Ascending aorta (tissue), 2 donors: ENCODE measurements at regions not wholly inside any gene's neighbourhood (a gene's known extent, or its start where the extent isn't known, plus 50 kb on each side); places are given as distances from the start of the nearest gene placed in this dataset.
"Not testable (repeated sequence)": the region's sequence is repeated elsewhere in the genome, so short reads cannot be mapped to it uniquely, and the experiment has no call there.

ENCODE experiments used
- DNase-seq, 2 donors: peaks; one replicate each; pipeline ENCODE4 v3.0.0-alpha.2; 2019; ENCODE audit warnings: low spot score in 2 of 2
- H3K27ac ChIP-seq, 2 donors: fragments of 200-600 bp; sonication (generic); one replicate each; pipeline ENCODE4 v1.5.1; 2016 to 2017; ENCODE audit warnings: mild to moderate bottlenecking in 1 of 2
- H3K27me3 ChIP-seq: fragments of 200-600 bp; sonication (generic); one replicate; pipeline ENCODE4 v1.5.1; 2017
- H3K36me3 ChIP-seq, 2 donors: fragments of 200-600 bp; sonication (generic); one replicate each; pipeline ENCODE4 v1.5.1; 2016
- H3K4me1 ChIP-seq, 2 donors: fragments of 200-600 bp; sonication (generic); one replicate each; pipeline ENCODE4 v1.5.1; 2016 to 2017; ENCODE audit warnings: mild to moderate bottlenecking in 1 of 2
- H3K4me3 ChIP-seq, 2 donors: fragments of 200-600 bp; sonication (generic); one replicate each; pipeline ENCODE4 v1.5.1; 2016 to 2017; ENCODE audit warnings: mild to moderate bottlenecking in 1 of 2
- H3K9me3 ChIP-seq, 2 donors: fragments of 200-600 bp; sonication (generic); one replicate each; pipeline ENCODE4 v1.5.1; 2016
- CTCF ChIP-seq, 3 experiments: fragments of 200-600 bp in 2 of 3; fragments of 450-650 bp in 1 of 3; sonication (generic) in 2 of 3; IDR thresholded peaks; one replicate each; pipeline ENCODE4 v1.5.1; 2016 to 2019; ENCODE audit warnings: antibody characterized with exemption in 3 of 3, mild to moderate bottlenecking in 1 of 3, moderate library complexity in 1 of 3
- intact Hi-C: fragments of 100-400 bp; cut with DNase I; formaldehyde crosslinking; loops from one replicate; pipeline ENCODE4 v1.15.1; 2023

GRCh38 chr13:86491121-86491520, 691.9 kb upstream of the SLITRK6 start:
- Histone ChIP-seq H3K27ac (no peak overlapping the region), H3K36me3 (no peaks in the 10 kb centered on the region), H3K4me3 (no peak overlapping the region), H3K4me1 (no peaks in the 10 kb centered on the region), H3K27me3 (no peaks in the 10 kb centered on the region), H3K9me3 (no peaks in the 10 kb centered on the region)
- TF ChIP-seq CTCF (IDR thresholded peaks at IDR 0.05) = no peak
- no peak for DNase-seq
- intact Hi-C loops = no loop called here

GRCh38 chr13:86501931-86502330, 702.7 kb upstream of the SLITRK6 start:
- H3K27me3 ChIP-seq, H3K4me3 ChIP-seq, H3K36me3 ChIP-seq, DNase-seq, H3K9me3 ChIP-seq, H3K4me1 ChIP-seq, H3K27ac ChIP-seq, intact Hi-C loops: not testable (repeated sequence)

- H3K9me3 ChIP-seq = no peaks in the 10 kb centered on the region
- DNase-seq = no peak
- H3K27me3 ChIP-seq = no peaks in the 10 kb centered on the region
- no peaks in the 10 kb centered on the region for H3K4me1 ChIP-seq
- H3K4me3 ChIP-seq = no peak overlapping the region
- H3K36me3 ChIP-seq = no peaks in the 10 kb centered on the region
- intact Hi-C loops = no loop called here
- no peak overlapping the region for H3K27ac ChIP-seq
- TF ChIP-seq CTCF (IDR thresholded peaks at IDR 0.05) = no peak
Measured at GRCh38 chr13:86510792-86511191, 711.6 kb upstream of the SLITRK6 start.

- no peak for TF ChIP-seq CTCF (IDR thresholded peaks at IDR 0.05)
- H3K4me1 ChIP-seq = no peaks in the 10 kb centered on the region
- H3K27me3 ChIP-seq = no peaks in the 10 kb centered on the region
- H3K27ac ChIP-seq = no peak overlapping the region
- no peaks in the 10 kb centered on the region for H3K9me3 ChIP-seq
- intact Hi-C loops = no loop called here
- no peak overlapping the region for H3K4me3 ChIP-seq
- no peaks in the 10 kb centered on the region for H3K36me3 ChIP-seq
- DNase-seq = no peak
Measured at GRCh38 chr13:86541461-86541860, 742.2 kb upstream of the SLITRK6 start.

- no peak for DNase-seq
- no peaks in the 10 kb centered on the region for H3K9me3 ChIP-seq
- H3K36me3 ChIP-seq = no peaks in the 10 kb centered on the region
- H3K27me3 ChIP-seq = no peaks in the 10 kb centered on the region
- H3K4me3 ChIP-seq = no peak overlapping the region
- intact Hi-C loops = no loop called here
- H3K4me1 ChIP-seq = no peaks in the 10 kb centered on the region
- no peak overlapping the region for H3K27ac ChIP-seq
- TF ChIP-seq CTCF (IDR thresholded peaks at IDR 0.05) = no peak
Measured at GRCh38 chr13:86554066-86554465, 754.8 kb upstream of the SLITRK6 start.

- no peaks in the 10 kb centered on the region for H3K4me1 ChIP-seq
- H3K4me3 ChIP-seq = no peak overlapping the region
- intact Hi-C loops = no loop called here
- no peaks in the 10 kb centered on the region for H3K9me3 ChIP-seq
- TF ChIP-seq CTCF (IDR thresholded peaks at IDR 0.05) = no peak
- H3K36me3 ChIP-seq = no peaks in the 10 kb centered on the region
- no peak for DNase-seq
- no peaks in the 10 kb centered on the region for H3K27me3 ChIP-seq
- no peak overlapping the region for H3K27ac ChIP-seq
Measured at GRCh38 chr13:86559901-86560300, 760.7 kb upstream of the SLITRK6 start.
